HUES48 (cell line): ENCODE measurements at regions not wholly inside any gene's neighbourhood (a gene's known extent, or its start where the extent isn't known, plus 50 kb on each side); places are given as distances from the start of the nearest gene placed in this dataset.

Experiments used
- H3K27ac ChIP-seq: one replicate; pipeline ENCODE4 v1.7.0; 2013; ENCODE audit warnings: low read depth, low read length, inconsistent platforms
- H3K27me3 ChIP-seq: 2 replicates; pipeline ENCODE4 v1.6.1; 2013; ENCODE audit warnings: mild to moderate bottlenecking, low read length; ENCODE audit not compliant: control insufficient read depth, insufficient read depth
- H3K36me3 ChIP-seq: 2 replicates; pipeline ENCODE4 v1.6.1; 2013; ENCODE audit warnings: low read length; ENCODE audit not compliant: control insufficient read depth, insufficient read depth
- H3K4me1 ChIP-seq: 2 replicates; pipeline ENCODE4 v1.6.1; 2013; ENCODE audit warnings: mild to moderate bottlenecking, low read length; ENCODE audit not compliant: control insufficient read depth, insufficient read depth
- H3K4me3 ChIP-seq: 2 replicates; pipeline ENCODE4 v1.5.1; 2013; ENCODE audit warnings: mild to moderate bottlenecking, low read depth, low read length
- H3K9ac ChIP-seq: 2 replicates; pipeline ENCODE4 v1.6.1; 2013; ENCODE audit warnings: mild to moderate bottlenecking, low read depth, low read length, moderate library complexity
- H3K9me3 ChIP-seq: 2 replicates; pipeline ENCODE4 v1.6.1; 2013; ENCODE audit warnings: low read length; ENCODE audit not compliant: control insufficient read depth, insufficient read depth

DNA sequence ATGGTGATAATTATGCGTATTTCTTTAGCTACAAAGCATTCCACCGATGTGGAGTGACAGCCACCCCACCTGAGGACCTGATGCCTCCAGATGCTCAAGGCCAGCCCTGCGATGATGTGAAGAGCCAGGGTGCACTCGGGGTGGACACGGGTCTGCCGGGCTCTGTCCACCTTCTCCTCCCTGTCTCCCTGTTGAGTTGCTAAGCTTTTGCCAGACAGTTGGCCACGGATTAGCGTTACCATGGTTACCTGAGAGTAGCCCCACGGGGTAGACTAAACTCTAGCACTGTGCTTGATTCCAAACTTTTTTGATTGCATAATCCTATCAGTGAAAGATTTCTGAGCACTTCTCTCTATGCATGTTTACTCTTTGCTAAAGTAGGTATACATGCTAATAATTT is 86.2 kb downstream of the SMIM21 start:
- peaks cover 13% of the 10 kb centered on the region for H3K4me1 ChIP-seq
- H3K36me3 ChIP-seq = no peaks in the 10 kb centered on the region
- H3K9me3 ChIP-seq = no peaks in the 10 kb centered on the region
- H3K27ac ChIP-seq = no peak overlapping the region
- no peaks in the 10 kb centered on the region for H3K27me3 ChIP-seq
- no peak overlapping the region for H3K4me3 ChIP-seq
- H3K9ac ChIP-seq = no peak overlapping the region

DNA sequence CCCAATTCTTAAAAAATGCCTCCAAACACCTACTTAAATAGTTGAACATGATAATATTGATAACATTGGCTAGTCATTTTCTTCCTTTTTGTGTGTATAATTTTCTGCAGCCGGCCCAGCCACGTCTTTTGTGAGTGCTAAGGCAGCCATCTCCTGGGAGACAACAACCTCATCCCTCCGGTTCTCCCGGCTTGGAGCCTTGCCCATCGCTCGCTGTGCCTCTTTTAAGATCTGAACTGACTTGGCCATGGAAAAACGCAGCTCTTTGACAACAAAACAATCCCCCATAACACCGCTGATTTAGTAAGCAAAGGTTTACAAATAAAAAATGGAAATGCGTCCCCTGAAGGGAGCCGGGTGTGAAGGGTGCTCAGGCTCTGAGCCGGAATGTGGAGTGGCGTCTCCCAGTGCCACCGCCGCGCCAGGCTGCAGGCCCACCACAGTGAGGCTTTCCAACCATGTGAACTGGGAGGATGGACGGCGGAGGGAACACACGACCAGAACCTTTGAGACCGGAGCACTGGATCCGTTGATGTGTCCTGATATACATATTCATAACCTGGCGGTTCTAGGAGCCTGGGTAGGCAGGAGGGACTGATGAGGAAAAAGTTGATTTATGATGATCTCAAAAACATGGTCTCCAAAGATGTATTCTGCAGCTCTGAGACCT is 87.4 kb downstream of the SMIM21 start:
- Histone ChIP-seq H3K27ac (no peak overlapping the region), H3K4me1 (peaks cover 13% of the 10 kb centered on the region), H3K4me3 (no peak overlapping the region), H3K9ac (no peak overlapping the region), H3K27me3 (no peaks in the 10 kb centered on the region), H3K9me3 (no peaks in the 10 kb centered on the region), H3K36me3 (no peaks in the 10 kb centered on the region)
